Kidney (tissue), 13 donors: ENCODE measurements at regions not wholly inside any gene's neighbourhood (a gene's known extent, or its start where the extent isn't known, plus 50 kb on each side); places are given as distances from the start of the nearest gene placed in this dataset.

Source experiments
- DNase-seq, 5 donors: peaks; one replicate each; pipeline ENCODE4 v3.0.0-alpha.2; 2013 to 2020
- FAIRE-seq: peaks from 2 replicates; lab custom pipeline; 2012; peaks lifted over from hg19 to GRCh38; lab: Jason Lieb, UNC
- H3K27ac ChIP-seq, 2 donors: one replicate each; pipeline ENCODE4 v1.7.0; 2013; ENCODE audit warnings: low read depth in 2 of 2, low read length in 2 of 2, inconsistent platforms in 1 of 2
- H3K27me3 ChIP-seq: one replicate; pipeline ENCODE4 v1.7.1; 2013; ENCODE audit warnings: low read length, inconsistent platforms; ENCODE audit not compliant: control insufficient read depth, insufficient read depth
- H3K36me3 ChIP-seq, 3 donors: one replicate each; pipeline versions ENCODE4 v1.7.0 to v1.7.1; 2013; ENCODE audit warnings: low read length in 3 of 3, control low read depth in 1 of 3, inconsistent platforms in 1 of 3; ENCODE audit not compliant: insufficient read depth in 3 of 3, control insufficient read depth in 2 of 3
- H3K4me1 ChIP-seq, 3 donors: one replicate each; pipeline versions ENCODE4 v1.7.0 to v1.7.1; 2013; ENCODE audit warnings: low read length in 3 of 3, inconsistent platforms in 1 of 3, low read depth in 1 of 3; ENCODE audit not compliant: control insufficient read depth in 2 of 3, insufficient read depth in 2 of 3
- H3K4me3 ChIP-seq, 3 donors: one replicate each; pipeline versions ENCODE4 v1.7.0 to v1.8.1; 2013; ENCODE audit warnings: low read length in 3 of 3, control low read depth in 1 of 3, inconsistent platforms in 1 of 3
- H3K9ac ChIP-seq, 3 donors: one replicate each; pipeline versions ENCODE4 v1.7.0 to v1.7.1; 2013; ENCODE audit warnings: low read length in 3 of 3, control low read depth in 1 of 3, inconsistent platforms in 1 of 3
- H3K9me3 ChIP-seq, 3 donors: one replicate each; pipeline versions ENCODE4 v1.7.0 to v1.7.1; 2013; ENCODE audit warnings: low read length in 3 of 3, control low read depth in 1 of 3, inconsistent platforms in 1 of 3; ENCODE audit not compliant: control insufficient read depth in 2 of 3, insufficient read depth in 1 of 3
- intact Hi-C: fragments of 100-400 bp; cut with DNase I; formaldehyde crosslinking; loops from one replicate; pipeline ENCODE4 v1.11.1; 2022
- TF ChIP-seq, protein P1 (sequence below): IDR thresholded peaks from 3 replicates; pipeline ENCODE4 v1.5.1; 2012; ENCODE audit warnings: mild to moderate bottlenecking, moderate library complexity, borderline replicate concordance; ENCODE audit not compliant: insufficient read depth; ENCODE audit errors: extremely low read depth
- donor health status: control.
- donor health status: control.
- donor health status: control.
- donor health status: control.
- donor health status: control.
- donor health status: DM: yes; HTN: yes; CAD: no.
- donor health status: Normal renal cell carcinoma (clear cell type).

DNA sequence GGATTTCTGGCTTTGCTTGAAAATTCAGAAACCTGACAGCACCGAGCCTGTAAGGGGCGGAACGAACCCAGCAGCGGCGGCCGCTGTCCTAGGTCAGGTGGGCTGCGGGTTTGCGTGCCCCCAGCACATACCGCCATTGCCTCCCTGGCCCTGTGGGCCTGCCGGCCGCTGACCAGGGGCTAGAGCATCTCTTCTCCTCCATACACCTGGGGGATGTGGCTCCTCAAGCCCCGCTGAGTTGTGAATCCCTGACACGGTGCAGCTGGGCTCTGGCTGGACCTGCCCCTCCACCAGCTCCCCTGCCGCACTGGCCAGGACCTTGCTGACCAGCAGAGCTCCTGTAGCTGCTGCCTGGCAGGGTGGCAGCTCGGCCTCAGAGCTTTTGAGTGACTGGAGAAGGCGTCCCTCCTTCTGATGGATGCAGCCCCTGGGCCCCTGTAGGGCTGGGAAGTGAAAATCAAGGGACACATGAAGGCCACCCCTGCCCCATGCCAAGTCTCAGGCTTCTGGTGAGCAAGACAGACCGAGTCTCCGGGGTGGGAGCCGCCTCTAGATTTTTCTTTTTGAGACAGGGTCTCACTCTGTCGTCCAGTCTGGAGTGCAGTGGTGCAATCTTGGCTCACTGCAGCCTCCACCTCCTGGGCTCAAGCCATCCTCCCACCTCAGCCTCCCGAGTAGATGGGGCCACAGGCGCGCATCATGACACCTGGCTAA is 184.9 kb upstream of the SFSWAP start:
- no peak overlapping the region for H3K27ac ChIP-seq
- no peak overlapping the region for H3K9ac ChIP-seq
- H3K4me1 ChIP-seq: peaks cover 0 to 2% (median 0%) of the 10 kb centered on the region in 3 donors
- no peak for DNase-seq
- intact Hi-C loops: no loop called here
- no peaks in the 10 kb centered on the region for H3K9me3 ChIP-seq
- no peak for FAIRE-seq
- no peaks in the 10 kb centered on the region for H3K27me3 ChIP-seq
- no peaks in the 10 kb centered on the region for H3K36me3 ChIP-seq
- TF ChIP-seq, protein P1, sequence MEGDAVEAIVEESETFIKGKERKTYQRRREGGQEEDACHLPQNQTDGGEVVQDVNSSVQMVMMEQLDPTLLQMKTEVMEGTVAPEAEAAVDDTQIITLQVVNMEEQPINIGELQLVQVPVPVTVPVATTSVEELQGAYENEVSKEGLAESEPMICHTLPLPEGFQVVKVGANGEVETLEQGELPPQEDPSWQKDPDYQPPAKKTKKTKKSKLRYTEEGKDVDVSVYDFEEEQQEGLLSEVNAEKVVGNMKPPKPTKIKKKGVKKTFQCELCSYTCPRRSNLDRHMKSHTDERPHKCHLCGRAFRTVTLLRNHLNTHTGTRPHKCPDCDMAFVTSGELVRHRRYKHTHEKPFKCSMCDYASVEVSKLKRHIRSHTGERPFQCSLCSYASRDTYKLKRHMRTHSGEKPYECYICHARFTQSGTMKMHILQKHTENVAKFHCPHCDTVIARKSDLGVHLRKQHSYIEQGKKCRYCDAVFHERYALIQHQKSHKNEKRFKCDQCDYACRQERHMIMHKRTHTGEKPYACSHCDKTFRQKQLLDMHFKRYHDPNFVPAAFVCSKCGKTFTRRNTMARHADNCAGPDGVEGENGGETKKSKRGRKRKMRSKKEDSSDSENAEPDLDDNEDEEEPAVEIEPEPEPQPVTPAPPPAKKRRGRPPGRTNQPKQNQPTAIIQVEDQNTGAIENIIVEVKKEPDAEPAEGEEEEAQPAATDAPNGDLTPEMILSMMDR: no peak
- no peak overlapping the region for H3K4me3 ChIP-seq

DNA sequence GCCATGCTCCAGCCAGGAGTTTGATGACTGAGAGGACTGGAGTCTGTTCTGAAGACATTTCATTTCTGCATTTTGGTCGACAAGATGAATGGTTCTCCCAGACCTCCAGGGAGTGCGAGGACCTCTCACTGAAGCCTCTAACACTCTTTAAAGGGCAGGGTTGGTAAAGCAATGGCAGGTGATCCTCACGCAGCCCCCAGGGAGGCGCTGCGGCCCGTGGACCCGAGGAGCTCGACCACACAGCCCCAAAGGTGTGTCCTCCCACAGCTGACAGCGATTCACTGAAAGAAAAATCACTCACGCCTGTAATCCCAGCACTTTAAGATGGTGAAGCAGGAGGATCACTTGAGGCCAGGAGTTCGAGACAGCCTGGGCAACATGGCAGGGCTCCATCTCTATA is 183.8 kb upstream of the SFSWAP start:
- Histone ChIP-seq H3K4me3 (no peak overlapping the region), H3K9me3 (no peaks in the 10 kb centered on the region), H3K9ac (no peak overlapping the region), H3K4me1 (peaks cover 0 to 2% (median 0%) of the 10 kb centered on the region in 3 donors), H3K27me3 (peaks cover 2% of the 10 kb centered on the region), H3K27ac (no peak overlapping the region), H3K36me3 (no peaks in the 10 kb centered on the region)
- DNase-seq (no peak), FAIRE-seq (no peak)
- TF ChIP-seq, protein P1: no peak
- intact Hi-C loops: no loop called here

DNA sequence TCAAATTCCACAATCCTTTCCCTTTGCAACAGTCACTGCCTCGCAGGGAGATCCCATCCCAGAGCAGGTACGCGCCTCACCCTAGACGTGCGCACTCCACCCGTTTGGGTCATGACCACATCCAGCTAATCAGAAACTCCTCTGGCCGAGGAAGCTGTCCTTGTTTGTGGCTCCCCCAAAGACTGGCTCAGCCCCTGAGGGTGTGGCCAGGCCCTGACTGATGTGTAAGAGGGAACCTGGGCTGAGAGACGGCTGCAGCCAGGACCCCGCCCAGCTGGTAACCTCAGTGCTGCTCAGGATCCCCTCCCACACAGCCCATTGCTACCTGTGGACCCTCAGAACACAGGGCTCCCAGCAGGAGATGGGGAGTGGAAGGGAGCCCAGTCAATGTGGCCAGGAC is 183.2 kb upstream of the SFSWAP start:
- no peak for FAIRE-seq
- Histone ChIP-seq H3K9ac (no peak overlapping the region), H3K36me3 (no peaks in the 10 kb centered on the region), H3K9me3 (no peaks in the 10 kb centered on the region), H3K27me3 (peaks cover 2% of the 10 kb centered on the region), H3K4me1 (peaks cover 0 to 2% (median 0%) of the 10 kb centered on the region in 3 donors), H3K27ac (no peak overlapping the region), H3K4me3 (no peak overlapping the region)
- TF ChIP-seq, protein P1: no peak
- intact Hi-C loops: no loop called here
- no peak for DNase-seq
